SK-N-SH (cell line): ENCODE measurements at regions not wholly inside any gene's neighbourhood (a gene's known extent, or its start where the extent isn't known, plus 50 kb on each side); places are given as distances from the start of the nearest gene placed in this dataset.

Experiments
- CTCF ChIA-PET: fragments of 300-600, 350-600 bp; formaldehyde crosslinking; extraction: SDS; loops from one replicate; lab custom pipeline; 2021; lab: Yijun Ruan, JAX
- POLR2A ChIA-PET: fragments of 350-600 bp; sonication (Branson Sonifier 250); formaldehyde crosslinking; extraction: SDS; loops from one replicate; lab custom pipeline; 2020; ENCODE audit warnings: antibody characterized with exemption, inconsistent platforms; lab: Yijun Ruan, JAX
- DNase-seq: peaks from one replicate; pipeline ENCODE4 v3.0.0; 2012
- H2AFZ ChIP-seq: fragments of 200-600 bp; sonication (generic); 2 replicates; pipeline ENCODE4 v1.8.1; 2016; ENCODE audit warnings: antibody characterized with exemption, mild to moderate bottlenecking, low read depth
- H3F3A ChIP-seq: fragments of 200-600 bp; sonication (generic); replicated peaks from 2 replicates; pipeline ENCODE3; 2016; ENCODE audit warnings: antibody characterized with exemption, mild to moderate bottlenecking; ENCODE audit not compliant: insufficient read depth
- H3K27ac ChIP-seq, 2 experiments: fragments of 200-500 bp in 1 of 2; fragments of 200-600 bp in 1 of 2; sonication (Bioruptor generic) in 1 of 2; sonication (generic), shearing (Covaris generic) in 1 of 2; 2 replicates each; pipeline versions ENCODE4 v1.5.1 to v1.6.1; 2014 to 2016; ENCODE audit warnings: low read depth in 2 of 2, inconsistent platforms in 1 of 2, low read length in 1 of 2, mild to moderate bottlenecking in 1 of 2, mixed read lengths in 1 of 2
- H3K27me3 ChIP-seq: fragments of 200-600 bp; sonication (generic), shearing (Covaris generic); 2 replicates; pipeline ENCODE4 v1.6.1; 2016; ENCODE audit warnings: mixed run types; ENCODE audit not compliant: insufficient read depth
- H3K36me3 ChIP-seq, 2 experiments: fragments of 200-500 bp in 1 of 2; fragments of 200-600 bp in 1 of 2; sonication (Bioruptor generic) in 1 of 2; sonication (generic) in 1 of 2; replicated peaks in 1 of 2; 2 replicates each; pipeline versions ENCODE3 to v1.5.1; 2014 to 2016; ENCODE audit warnings: low read length in 1 of 2, mild to moderate bottlenecking in 1 of 2; ENCODE audit not compliant: insufficient read depth in 2 of 2, control insufficient read depth in 1 of 2
- H3K4me1 ChIP-seq, 2 experiments: fragments of 200-500 bp in 1 of 2; fragments of 200-600 bp in 1 of 2; sonication (Bioruptor generic) in 1 of 2; sonication (generic), shearing (Covaris generic) in 1 of 2; 2 replicates each; pipeline versions ENCODE4 v1.5.1 to v1.6.1; 2014 to 2016; ENCODE audit warnings: low read depth in 1 of 2, low read length in 1 of 2, mixed run types in 1 of 2; ENCODE audit not compliant: insufficient read depth in 2 of 2, control insufficient read depth in 1 of 2
- H3K4me2 ChIP-seq: fragments of 200-600 bp; sonication (generic), shearing (Covaris generic); 2 replicates; pipeline ENCODE4 v1.6.1; 2017; ENCODE audit warnings: mixed run types
- H3K4me3 ChIP-seq, 2 experiments: fragments of 200-500 bp in 1 of 2; fragments of 200-600 bp in 1 of 2; sonication (Bioruptor generic) in 1 of 2; sonication (generic), shearing (Covaris generic) in 1 of 2; 2 replicates each; pipeline versions ENCODE4 v1.5.1 to v1.8.1; 2014 to 2016; ENCODE audit warnings: low read depth in 2 of 2, inconsistent platforms in 1 of 2, low read length in 1 of 2, mild to moderate bottlenecking in 1 of 2, mixed read lengths in 1 of 2, moderate library complexity in 1 of 2
- H3K79me2 ChIP-seq: fragments of 200-600 bp; sonication (generic); 2 replicates; pipeline ENCODE4 v1.8.1; 2017; ENCODE audit warnings: mild to moderate bottlenecking; ENCODE audit not compliant: insufficient read depth
- H3K9ac ChIP-seq: fragments of 200-600 bp; sonication (generic); 2 replicates; pipeline ENCODE4 v1.6.1; 2017; ENCODE audit warnings: mixed run types
- H3K9me2 ChIP-seq: fragments of 200-600 bp; sonication (generic); 2 replicates; pipeline ENCODE4 v1.6.1; 2017; ENCODE audit warnings: mixed run types
- H3K9me3 ChIP-seq: fragments of 200-600 bp; sonication (generic); 2 replicates; pipeline ENCODE4 v1.6.1; 2017; ENCODE audit warnings: mixed run types, mild to moderate bottlenecking, moderate library complexity
- H4K20me1 ChIP-seq: fragments of 200-600 bp; sonication (generic); 2 replicates; pipeline ENCODE4 v1.6.1; 2017; ENCODE audit warnings: mild to moderate bottlenecking, mixed run types; ENCODE audit not compliant: insufficient read depth
- CHD2 ChIP-seq: fragments of 150-350 bp; IDR thresholded peaks from 2 replicates; pipeline ENCODE4 v1.6.1; 2018; ENCODE audit warnings: low read length; ENCODE audit not compliant: partially characterized antibody
- EP300 ChIP-seq, 2 experiments: IDR thresholded peaks; 2 replicates each; pipeline versions ENCODE4 v1.4.0 to v1.6.1; 2012; ENCODE audit warnings: borderline replicate concordance in 1 of 2, low read depth in 1 of 2, low read length in 1 of 2
- FOSL2 ChIP-seq: IDR thresholded peaks from 2 replicates; pipeline ENCODE4 v1.4.0; 2012; ENCODE audit warnings: low read depth, mild to moderate bottlenecking, moderate library complexity, borderline replicate concordance
- GATA2 ChIP-seq: sonication (generic); formaldehyde crosslinking; IDR thresholded peaks from 2 replicates; pipeline ENCODE4 v1.5.0; 2020; ENCODE audit warnings: mild to moderate bottlenecking, missing genetic modification reagents
- MEF2A ChIP-seq: IDR thresholded peaks from 2 replicates; pipeline ENCODE4 v1.4.0; 2012; ENCODE audit warnings: low read depth, borderline replicate concordance
- NFIC ChIP-seq: IDR thresholded peaks from 2 replicates; pipeline ENCODE4 v1.4.0; 2012; ENCODE audit warnings: borderline replicate concordance
- NRF1 ChIP-seq: IDR thresholded peaks from 2 replicates; pipeline ENCODE4 v1.6.1; 2012; ENCODE audit warnings: low read depth, mild to moderate bottlenecking, low read length
- POLR2AphosphoS5 ChIP-seq: IDR thresholded peaks from 2 replicates; pipeline ENCODE4 v1.6.1; 2012; ENCODE audit warnings: low read depth, low read length
- RAD21 ChIP-seq: IDR thresholded peaks from 2 replicates; pipeline ENCODE4 v1.6.1; 2012; ENCODE audit warnings: mild to moderate bottlenecking, low read length
- RCOR1 ChIP-seq: fragments of 150-350 bp; IDR thresholded peaks from 2 replicates; pipeline ENCODE4 v1.6.1; 2017; ENCODE audit warnings: antibody characterized with exemption, low read length
- RFX5 ChIP-seq: IDR thresholded peaks from 2 replicates; pipeline ENCODE4 v1.6.1; 2012; ENCODE audit warnings: mild to moderate bottlenecking, improper control_type of control experiment, low read length
- SIN3A ChIP-seq: IDR thresholded peaks from 2 replicates; pipeline ENCODE4 v1.6.1; 2012; ENCODE audit warnings: low read depth, mild to moderate bottlenecking, low read length, moderate library complexity, borderline replicate concordance
- SMC3 ChIP-seq: IDR thresholded peaks from 2 replicates; pipeline ENCODE4 v1.6.1; 2012; ENCODE audit warnings: low read depth, low read length, improper control_type of control experiment
- TAF1 ChIP-seq: IDR thresholded peaks from 2 replicates; pipeline ENCODE4 v1.6.1; 2012; ENCODE audit warnings: low read depth, mild to moderate bottlenecking, low read length, moderate library complexity, borderline replicate concordance
- YY1 ChIP-seq: IDR thresholded peaks from 2 replicates; pipeline ENCODE4 v1.4.0; 2012; ENCODE audit warnings: low read depth, mild to moderate bottlenecking
- WGBS: methylation state at CpG from one replicate; pipeline ENCODE4 v1.1.6; 2017; ENCODE audit warnings: low lambda C conversion rate; 5-methylcytosine and 5-hydroxymethylcytosine counted together
- TF ChIP-seq, protein P1 (sequence below): IDR thresholded peaks from 2 replicates; pipeline ENCODE4 v1.6.1; 2012; ENCODE audit warnings: mild to moderate bottlenecking, low read depth, low read length, moderate library complexity
- TF ChIP-seq, protein P2 (sequence below): IDR thresholded peaks from 2 replicates; pipeline ENCODE4 v1.4.0; 2012; ENCODE audit warnings: low read depth, borderline replicate concordance
- TF ChIP-seq, protein P3 (sequence below): fragments of 150-350 bp; IDR thresholded peaks from 2 replicates; pipeline ENCODE4 v1.6.1; 2017; ENCODE audit warnings: antibody characterized with exemption, low read length, low read depth, borderline replicate concordance
- TF ChIP-seq, protein P4 (sequence below): fragments of 150-350 bp; IDR thresholded peaks from 2 replicates; pipeline ENCODE4 v1.6.1; 2016; ENCODE audit warnings: mild to moderate bottlenecking, low read depth, low read length

DNA sequence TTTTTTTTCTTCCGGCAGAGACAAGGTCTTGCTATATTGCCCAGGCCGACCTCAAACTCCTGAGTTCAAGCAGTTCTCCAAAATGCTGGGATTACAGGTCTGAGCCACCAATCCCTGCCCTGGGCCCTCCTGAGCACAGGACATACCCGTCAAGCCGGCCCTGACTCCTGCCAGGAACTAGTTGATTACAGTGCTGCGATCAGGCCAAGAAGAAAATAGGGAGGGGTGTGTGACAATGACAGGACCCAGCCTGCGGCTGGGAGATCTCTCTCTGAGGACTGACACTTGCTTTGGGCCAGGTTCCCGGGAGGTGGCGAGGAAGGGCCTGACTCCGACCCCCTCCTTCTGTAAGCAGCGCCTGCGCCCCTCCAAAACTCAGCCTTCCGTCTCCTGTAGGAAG is 276.6 kb downstream of the MRTFB start (continued):
- TF ChIP-seq, protein P1, sequence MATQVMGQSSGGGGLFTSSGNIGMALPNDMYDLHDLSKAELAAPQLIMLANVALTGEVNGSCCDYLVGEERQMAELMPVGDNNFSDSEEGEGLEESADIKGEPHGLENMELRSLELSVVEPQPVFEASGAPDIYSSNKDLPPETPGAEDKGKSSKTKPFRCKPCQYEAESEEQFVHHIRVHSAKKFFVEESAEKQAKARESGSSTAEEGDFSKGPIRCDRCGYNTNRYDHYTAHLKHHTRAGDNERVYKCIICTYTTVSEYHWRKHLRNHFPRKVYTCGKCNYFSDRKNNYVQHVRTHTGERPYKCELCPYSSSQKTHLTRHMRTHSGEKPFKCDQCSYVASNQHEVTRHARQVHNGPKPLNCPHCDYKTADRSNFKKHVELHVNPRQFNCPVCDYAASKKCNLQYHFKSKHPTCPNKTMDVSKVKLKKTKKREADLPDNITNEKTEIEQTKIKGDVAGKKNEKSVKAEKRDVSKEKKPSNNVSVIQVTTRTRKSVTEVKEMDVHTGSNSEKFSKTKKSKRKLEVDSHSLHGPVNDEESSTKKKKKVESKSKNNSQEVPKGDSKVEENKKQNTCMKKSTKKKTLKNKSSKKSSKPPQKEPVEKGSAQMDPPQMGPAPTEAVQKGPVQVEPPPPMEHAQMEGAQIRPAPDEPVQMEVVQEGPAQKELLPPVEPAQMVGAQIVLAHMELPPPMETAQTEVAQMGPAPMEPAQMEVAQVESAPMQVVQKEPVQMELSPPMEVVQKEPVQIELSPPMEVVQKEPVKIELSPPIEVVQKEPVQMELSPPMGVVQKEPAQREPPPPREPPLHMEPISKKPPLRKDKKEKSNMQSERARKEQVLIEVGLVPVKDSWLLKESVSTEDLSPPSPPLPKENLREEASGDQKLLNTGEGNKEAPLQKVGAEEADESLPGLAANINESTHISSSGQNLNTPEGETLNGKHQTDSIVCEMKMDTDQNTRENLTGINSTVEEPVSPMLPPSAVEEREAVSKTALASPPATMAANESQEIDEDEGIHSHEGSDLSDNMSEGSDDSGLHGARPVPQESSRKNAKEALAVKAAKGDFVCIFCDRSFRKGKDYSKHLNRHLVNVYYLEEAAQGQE: no peak
- no peak for TF ChIP-seq RFX5
- no peak for TF ChIP-seq SMC3

DNA sequence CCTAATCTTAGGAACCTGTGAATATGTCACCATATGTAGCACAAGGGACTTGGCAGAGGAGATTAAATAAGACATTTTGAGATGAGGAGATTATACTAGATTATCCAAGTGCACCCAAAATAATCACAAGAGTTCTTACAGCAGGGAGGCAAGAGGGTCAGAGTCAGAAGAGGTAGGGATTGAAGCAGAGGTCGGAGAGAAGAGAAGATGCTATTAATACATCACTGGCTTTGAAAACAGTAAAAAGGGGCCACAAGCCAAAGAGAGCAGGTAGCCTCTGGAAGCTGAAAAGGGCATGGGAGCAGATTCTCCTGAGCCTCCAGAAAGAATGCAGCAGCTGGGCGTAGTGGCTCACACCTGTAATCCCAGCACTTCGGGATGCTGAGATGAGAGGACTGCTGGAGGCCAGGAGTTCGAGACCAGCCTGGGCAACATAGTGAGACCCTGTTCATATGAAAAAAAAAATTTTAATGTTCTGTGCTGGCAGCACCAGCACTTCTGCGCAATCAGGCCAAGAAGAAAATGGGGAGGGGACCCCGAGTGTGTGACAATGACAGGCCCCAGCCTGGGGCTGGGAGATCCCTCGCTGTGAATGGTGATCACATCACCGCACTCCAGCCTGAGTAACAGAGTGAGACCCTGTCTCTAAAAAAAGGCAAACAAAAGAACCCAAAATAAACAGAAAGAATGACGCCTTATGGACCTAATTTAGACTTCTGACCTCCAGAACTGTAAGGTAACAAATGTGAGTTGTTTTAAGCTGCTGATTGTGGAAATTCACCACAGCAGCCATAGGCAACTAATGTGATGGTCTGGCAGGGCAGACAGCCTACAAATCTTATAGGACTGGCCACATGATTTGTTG is 275.4 kb downstream of the MRTFB start:
- 67% methylated on average over 9 of the region's 9 CpGs for WGBS
- no peaks in the 10 kb centered on the region for H3K27me3 ChIP-seq
- no peak overlapping the region for H3K4me3 ChIP-seq
- CTCF ChIA-PET: no interaction called here
- H3K9me3 ChIP-seq: no peaks in the 10 kb centered on the region
- TF ChIP-seq NFIC: no peak
- TF ChIP-seq, protein P2, sequence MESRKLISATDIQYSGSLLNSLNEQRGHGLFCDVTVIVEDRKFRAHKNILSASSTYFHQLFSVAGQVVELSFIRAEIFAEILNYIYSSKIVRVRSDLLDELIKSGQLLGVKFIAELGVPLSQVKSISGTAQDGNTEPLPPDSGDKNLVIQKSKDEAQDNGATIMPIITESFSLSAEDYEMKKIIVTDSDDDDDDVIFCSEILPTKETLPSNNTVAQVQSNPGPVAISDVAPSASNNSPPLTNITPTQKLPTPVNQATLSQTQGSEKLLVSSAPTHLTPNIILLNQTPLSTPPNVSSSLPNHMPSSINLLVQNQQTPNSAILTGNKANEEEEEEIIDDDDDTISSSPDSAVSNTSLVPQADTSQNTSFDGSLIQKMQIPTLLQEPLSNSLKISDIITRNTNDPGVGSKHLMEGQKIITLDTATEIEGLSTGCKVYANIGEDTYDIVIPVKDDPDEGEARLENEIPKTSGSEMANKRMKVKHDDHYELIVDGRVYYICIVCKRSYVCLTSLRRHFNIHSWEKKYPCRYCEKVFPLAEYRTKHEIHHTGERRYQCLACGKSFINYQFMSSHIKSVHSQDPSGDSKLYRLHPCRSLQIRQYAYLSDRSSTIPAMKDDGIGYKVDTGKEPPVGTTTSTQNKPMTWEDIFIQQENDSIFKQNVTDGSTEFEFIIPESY: no peak
- no peak for TF ChIP-seq SIN3A
- no peak for TF ChIP-seq CHD2
- no peak for TF ChIP-seq MEF2A
- no peak for TF ChIP-seq EP300 (IDR thresholded peaks at IDR 0.05; ENCODE audit: borderline replicate concordance in 1 of 2, low read depth in 1 of 2, low read length in 1 of 2)
- TF ChIP-seq SMC3: no peak
- no peak for TF ChIP-seq YY1
- no peak for TF ChIP-seq POLR2AphosphoS5
- TF ChIP-seq RAD21: no peak
- no peak for TF ChIP-seq NRF1
- no peak for TF ChIP-seq TAF1
- TF ChIP-seq GATA2 (CRISPR knock-in tag): no peak
- TF ChIP-seq, protein P3, sequence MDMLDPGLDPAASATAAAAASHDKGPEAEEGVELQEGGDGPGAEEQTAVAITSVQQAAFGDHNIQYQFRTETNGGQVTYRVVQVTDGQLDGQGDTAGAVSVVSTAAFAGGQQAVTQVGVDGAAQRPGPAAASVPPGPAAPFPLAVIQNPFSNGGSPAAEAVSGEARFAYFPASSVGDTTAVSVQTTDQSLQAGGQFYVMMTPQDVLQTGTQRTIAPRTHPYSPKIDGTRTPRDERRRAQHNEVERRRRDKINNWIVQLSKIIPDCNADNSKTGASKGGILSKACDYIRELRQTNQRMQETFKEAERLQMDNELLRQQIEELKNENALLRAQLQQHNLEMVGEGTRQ: no peak
- no peak for TF ChIP-seq FOSL2
- TF ChIP-seq, protein P4, sequence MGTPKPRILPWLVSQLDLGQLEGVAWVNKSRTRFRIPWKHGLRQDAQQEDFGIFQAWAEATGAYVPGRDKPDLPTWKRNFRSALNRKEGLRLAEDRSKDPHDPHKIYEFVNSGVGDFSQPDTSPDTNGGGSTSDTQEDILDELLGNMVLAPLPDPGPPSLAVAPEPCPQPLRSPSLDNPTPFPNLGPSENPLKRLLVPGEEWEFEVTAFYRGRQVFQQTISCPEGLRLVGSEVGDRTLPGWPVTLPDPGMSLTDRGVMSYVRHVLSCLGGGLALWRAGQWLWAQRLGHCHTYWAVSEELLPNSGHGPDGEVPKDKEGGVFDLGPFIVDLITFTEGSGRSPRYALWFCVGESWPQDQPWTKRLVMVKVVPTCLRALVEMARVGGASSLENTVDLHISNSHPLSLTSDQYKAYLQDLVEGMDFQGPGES: no peak
- no peak for TF ChIP-seq RCOR1
- TF ChIP-seq, all 33 proteins: peak for 0
- Histone ChIP-seq H3K9me2 (no peaks in the 10 kb centered on the region), H3F3A (no peaks in the 10 kb centered on the region), H2AFZ (no peak overlapping the region), H3K4me2 (no peak overlapping the region), H3K36me3 (no peaks in the 10 kb centered on the region), H3K79me2 (no peaks in the 10 kb centered on the region), H4K20me1 (no peaks in the 10 kb centered on the region), H3K4me1 (no peaks in the 10 kb centered on the region), H3K27ac (no peak overlapping the region), H3K9ac (no peak overlapping the region)
- DNase-seq: no peak
- POLR2A ChIA-PET: no interaction called here
